IMR-90 (cell line): ENCODE measurements at regions not wholly inside any gene's neighbourhood (a gene's known extent, or its start where the extent isn't known, plus 50 kb on each side); places are given as distances from the start of the nearest gene placed in this dataset.

Experiments used
- ATAC-seq: fragments of 200-7000 bp; cut with Tn5 transposase; 2 replicates; pipeline ENCODE4 v1.9.1; 2020; ENCODE audit warnings: low read depth, mild to moderate bottlenecking, moderate library complexity
- BruUV-seq: library from RNA; stranded (reverse); fragments of 400-500 nt; replicated peaks from 2 replicates; lab custom pipeline; 2021; lab: Mats Ljungman, UMichigan
- CTCF ChIA-PET: fragments of 300-600 bp; formaldehyde crosslinking; extraction: SDS; loops from one replicate; lab custom pipeline; 2021; ENCODE audit warnings: antibody characterized with exemption; lab: Yijun Ruan, JAX
- POLR2A ChIA-PET: fragments of 300-600 bp; sonication (Branson Sonifier 250); formaldehyde crosslinking; loops from one replicate; lab custom pipeline; 2022; ENCODE audit warnings: antibody characterized with exemption; ENCODE audit not compliant: unreplicated experiment; lab: Charles Lee
- DNase-seq: peaks from one replicate; pipeline ENCODE4 v3.0.0; 2013
- H2AFZ ChIP-seq: replicated peaks from 2 replicates; pipeline ENCODE3; 2013; ENCODE audit warnings: low read length, mild to moderate bottlenecking; ENCODE audit not compliant: poor library complexity
- H2AK5ac ChIP-seq: 2 replicates; pipeline ENCODE4 v1.6.1; 2013; ENCODE audit warnings: low read depth, low read length, inconsistent platforms
- H2AK9ac ChIP-seq: replicated peaks from 2 replicates; pipeline ENCODE3; 2013; ENCODE audit warnings: mild to moderate bottlenecking, low read depth, low read length, moderate library complexity; ENCODE audit not compliant: poor library complexity
- H2BK120ac ChIP-seq: 2 replicates; pipeline ENCODE4 v1.6.1; 2013; ENCODE audit warnings: low read depth, low read length, inconsistent platforms
- H2BK15ac ChIP-seq: 3 replicates; pipeline ENCODE4 v1.6.1; 2013; ENCODE audit warnings: low read depth, low read length, inconsistent platforms
- H2BK20ac ChIP-seq: 2 replicates; pipeline ENCODE4 v1.6.1; 2013; ENCODE audit warnings: low read depth, mild to moderate bottlenecking, inconsistent platforms, low read length, moderate library complexity
- H2BK5ac ChIP-seq: 2 replicates; pipeline ENCODE4 v1.6.1; 2013; ENCODE audit warnings: mild to moderate bottlenecking, low read depth, low read length, inconsistent platforms; ENCODE audit not compliant: poor library complexity, severe bottlenecking
- H3K14ac ChIP-seq: replicated peaks from 2 replicates; pipeline ENCODE4 v1.6.1; 2013; ENCODE audit warnings: low read depth, low read length, inconsistent platforms
- H3K18ac ChIP-seq: 2 replicates; pipeline ENCODE4 v1.6.1; 2013; ENCODE audit warnings: low read depth, low read length, control low read depth
- H3K23ac ChIP-seq: 2 replicates; pipeline ENCODE4 v1.6.1; 2013; ENCODE audit warnings: low read depth, low read length, inconsistent platforms
- H3K27ac ChIP-seq: 2 replicates; pipeline ENCODE4 v1.5.1; 2013; ENCODE audit warnings: mild to moderate bottlenecking, control low read depth, low read length; ENCODE audit not compliant: insufficient read depth
- H3K27me3 ChIP-seq: 2 replicates; pipeline ENCODE4 v1.6.1; 2013; ENCODE audit warnings: low read length; ENCODE audit not compliant: control insufficient read depth, insufficient read depth
- H3K36me3 ChIP-seq: 2 replicates; pipeline ENCODE4 v1.6.1; 2013; ENCODE audit warnings: low read length, mixed read lengths; ENCODE audit not compliant: control insufficient read depth, insufficient read depth
- H3K4ac ChIP-seq: 2 replicates; pipeline ENCODE4 v1.6.1; 2013; ENCODE audit warnings: low read depth, low read length, inconsistent platforms
- H3K4me1 ChIP-seq: 2 replicates; pipeline ENCODE4 v1.6.1; 2013; ENCODE audit warnings: low read length, mixed read lengths; ENCODE audit not compliant: control insufficient read depth, insufficient read depth
- H3K4me2 ChIP-seq: 2 replicates; pipeline ENCODE4 v1.6.1; 2013; ENCODE audit warnings: low read depth, mild to moderate bottlenecking, control low read depth, low read length, moderate library complexity
- H3K4me3 ChIP-seq: 2 replicates; pipeline ENCODE4 v1.5.1; 2013; ENCODE audit warnings: low read depth, mild to moderate bottlenecking, control low read depth, low read length, moderate library complexity; ENCODE audit not compliant: insufficient read depth
- H3K56ac ChIP-seq: 2 replicates; pipeline ENCODE4 v1.6.1; 2013; ENCODE audit warnings: low read length, inconsistent platforms; ENCODE audit not compliant: insufficient read depth; ENCODE audit errors: extremely low read depth
- H3K79me1 ChIP-seq, 2 experiments: 2 replicates each; pipeline ENCODE4 v1.6.1; 2013; ENCODE audit warnings: low read length in 2 of 2, inconsistent platforms in 1 of 2, low read depth in 1 of 2
- H3K9ac ChIP-seq: 2 replicates; pipeline ENCODE4 v1.6.1; 2013; ENCODE audit warnings: low read depth, low read length, control low read depth
- H3K9me1 ChIP-seq: 2 replicates; pipeline ENCODE4 v1.6.1; 2013; ENCODE audit warnings: low read length, inconsistent platforms; ENCODE audit not compliant: insufficient read depth
- H3K9me3 ChIP-seq: 2 replicates; pipeline ENCODE4 v1.6.1; 2013; ENCODE audit warnings: low read length; ENCODE audit not compliant: control insufficient read depth, insufficient read depth
- H4K20me1 ChIP-seq: 2 replicates; pipeline ENCODE4 v1.6.1; 2013; ENCODE audit warnings: low read length, inconsistent platforms; ENCODE audit not compliant: insufficient read depth
- H4K5ac ChIP-seq: 2 replicates; pipeline ENCODE4 v1.6.1; 2013; ENCODE audit warnings: mild to moderate bottlenecking, low read depth, low read length, control low read depth
- H4K8ac ChIP-seq, 2 experiments: 2 replicates each; pipeline ENCODE4 v1.6.1; 2013; ENCODE audit warnings: low read depth in 2 of 2, low read length in 2 of 2, control low read depth in 1 of 2, inconsistent platforms in 1 of 2
- H4K91ac ChIP-seq: 2 replicates; pipeline ENCODE4 v1.6.1; 2013; ENCODE audit warnings: low read depth, low read length, inconsistent platforms; ENCODE audit not compliant: insufficient read depth
- BHLHE40 ChIP-seq: fragments of 150-350 bp; IDR thresholded peaks from 2 replicates; pipeline ENCODE4 v1.6.1; 2016; ENCODE audit warnings: mild to moderate bottlenecking, low read depth, low read length
- MAZ ChIP-seq: IDR thresholded peaks from 2 replicates; pipeline ENCODE4 v1.6.1; 2012; ENCODE audit warnings: low read depth, mild to moderate bottlenecking, low read length, improper control_type of control experiment, moderate library complexity, borderline replicate concordance
- MXI1 ChIP-seq: IDR thresholded peaks from 2 replicates; pipeline ENCODE4 v1.6.1; 2012; ENCODE audit warnings: low read depth, mild to moderate bottlenecking, low read length, moderate library complexity, borderline replicate concordance
- RCOR1 ChIP-seq: IDR thresholded peaks from 2 replicates; pipeline ENCODE4 v1.6.1; 2012; ENCODE audit warnings: mild to moderate bottlenecking, low read length, improper control_type of control experiment; ENCODE audit not compliant: insufficient replicate concordance
- SMC3 ChIP-seq: fragments of 150-350 bp; IDR thresholded peaks from 2 replicates; pipeline ENCODE4 v1.6.1; 2016; ENCODE audit warnings: low read depth, mild to moderate bottlenecking, antibody characterized with exemption, low read length, moderate library complexity
- WGBS, 2 experiments: methylation state at CpG; one replicate each; pipeline versions ENCODE4 v1.1.5 to v1.1.7; 2013; ENCODE audit warnings: missing lambda C conversion rate in 2 of 2; ENCODE audit not compliant: insufficient read length in 1 of 2; ENCODE audit errors: extremely low coverage in 2 of 2; 5-methylcytosine and 5-hydroxymethylcytosine counted together
- dilution Hi-C: fragments of 300-500 bp; cut with HindIII; formaldehyde crosslinking; loops from one replicate; pipeline ENCODE4 v1.14.3; 2018; ENCODE audit warnings: low sequenced_read_pairs; ENCODE audit not compliant: unreplicated experiment
- in situ Hi-C: fragments of 300-500 bp; cut with MboI; formaldehyde crosslinking; loops from 3 replicates; pipeline ENCODE4 v1.14.3; 2019; ENCODE audit warnings: low sequenced_read_pairs, inconsistent platforms, mixed read lengths
- intact Hi-C: fragments of 100-400 bp; cut with micrococcal nuclease; formaldehyde crosslinking; loops from 2 replicates; pipeline ENCODE4 v1.10.0; 2022

GRCh38 chr14:96711559-96712267, 85.5 kb upstream of the VRK1 start:
- BruUV-seq, result no TSS peak
- H3K4me2 ChIP-seq, result no peak overlapping the region

More at GRCh38 chr14:96711559-96712267, 85.5 kb upstream of the VRK1 start:
- no peak overlapping the region for H3K4ac ChIP-seq
- H2BK15ac ChIP-seq, result no peak overlapping the region
- H3K4me3 ChIP-seq, result no peak overlapping the region
- no peak overlapping the region for H4K5ac ChIP-seq
- in situ Hi-C loops, result no loop called here
- H3K9me1 ChIP-seq, result no peaks in the 10 kb centered on the region
- ATAC-seq (no peak), DNase-seq (no peak)
- no peak overlapping the region for H3K27ac ChIP-seq
- dilution Hi-C loops, result no loop called here
- 51% methylated on average over 7 of the region's 15 CpGs; no CpG with 5 or more reads in 1 of the 2 experiments for WGBS, 2 experiments
- no peaks in the 10 kb centered on the region for H4K20me1 ChIP-seq
- no peak overlapping the region for H3K56ac ChIP-seq
- no peaks in the 10 kb centered on the region for H3K79me1 ChIP-seq
- ChIA-PET POLR2A (no interaction called here), CTCF (no interaction called here)
- no peak overlapping the region for H3K14ac ChIP-seq
- H3K9ac ChIP-seq, result no peak overlapping the region
- no peak overlapping the region for H3K18ac ChIP-seq
- TF ChIP-seq MXI1 (no peak), RCOR1 (no peak), BHLHE40 (no peak), MAZ (no peak), SMC3 (no peak)
- H3K23ac ChIP-seq, result no peak overlapping the region
- H4K8ac ChIP-seq, result no peak overlapping the region
- H2AFZ ChIP-seq, result no peak overlapping the region
- H3K4me1 ChIP-seq, result no peaks in the 10 kb centered on the region
- H4K91ac ChIP-seq, result no peak overlapping the region
- intact Hi-C loops, result no loop called here
- no peaks in the 10 kb centered on the region for H3K27me3 ChIP-seq
- H2BK5ac ChIP-seq, result no peak overlapping the region
- H2BK20ac ChIP-seq, result no peak overlapping the region
- no peak overlapping the region for H2BK120ac ChIP-seq
- H2AK5ac ChIP-seq, result no peak overlapping the region
- H3K36me3 ChIP-seq, result no peaks in the 10 kb centered on the region
- no peaks in the 10 kb centered on the region for H3K9me3 ChIP-seq
- H2AK9ac ChIP-seq, result no peak overlapping the region
